HuH-7.5 (cell line): ENCODE measurements at regions not wholly inside any gene's neighbourhood (a gene's known extent, or its start where the extent isn't known, plus 50 kb on each side); places are given as distances from the start of the nearest gene placed in this dataset.

Experiments used
- DNase-seq: peaks from one replicate; pipeline ENCODE4 v3.0.0; 2011; ENCODE audit warnings: low spot score

- DNase-seq = no peak
Observed at GRCh38 chr5:173689737-173690360, 73.4 kb upstream of the BOD1 start.

- no peak for DNase-seq
Observed at GRCh38 chr5:173691931-173692330, 75.5 kb upstream of the BOD1 start.

GRCh38 chr5:173693670-173694069, 77.2 kb upstream of the BOD1 start:
- no peak for DNase-seq

GRCh38 chr5:173696216-173696615, 79.8 kb upstream of the BOD1 start:
- no peak for DNase-seq

- no peak for DNase-seq
Observed at GRCh38 chr5:173697931-173698579, 81.6 kb upstream of the BOD1 start.

GRCh38 chr5:173699966-173700365, 83.5 kb upstream of the BOD1 start:
- DNase-seq = no peak

- DNase-seq = no peak
Observed at GRCh38 chr5:173703466-173703865, 87.0 kb upstream of the BOD1 start.

- no peak for DNase-seq
Observed at GRCh38 chr5:173704615-173705511, 88.4 kb upstream of the BOD1 start.

- DNase-seq = no peak
Observed at GRCh38 chr5:173705512-173706044, 89.1 kb upstream of the BOD1 start.

- DNase-seq = no peak
Observed at GRCh38 chr5:173706700-173707099, 90.2 kb upstream of the BOD1 start.

- DNase-seq = no peak
Observed at GRCh38 chr5:173707392-173707791, 90.9 kb upstream of the BOD1 start.

- DNase-seq = no peak
Observed at GRCh38 chr5:173709145-173709544, 92.7 kb upstream of the BOD1 start.

- no peak for DNase-seq
Observed at GRCh38 chr5:173709761-173710160, 93.3 kb upstream of the BOD1 start.

GRCh38 chr5:173710528-173710927, 94.1 kb upstream of the BOD1 start:
- no peak for DNase-seq

- no peak for DNase-seq
Observed at GRCh38 chr5:173711466-173711865, 95.0 kb upstream of the BOD1 start.

GRCh38 chr5:173712609-173713175, 96.2 kb upstream of the BOD1 start:
- no peak for DNase-seq

GRCh38 chr5:173714551-173715428, 98.3 kb upstream of the BOD1 start:
- no peak for DNase-seq

- DNase-seq = no peak
Observed at GRCh38 chr5:173715607-173716006, 99.2 kb upstream of the BOD1 start.

- no peak for DNase-seq
Observed at GRCh38 chr5:173716058-173716682, 99.7 kb upstream of the BOD1 start.

GRCh38 chr5:173717959-173718358, 101.5 kb upstream of the BOD1 start:
- DNase-seq = no peak

- DNase-seq = no peak
Observed at GRCh38 chr5:173718469-173718868, 102.0 kb upstream of the BOD1 start.
